CD14-positive monocyte (primary cell): ENCODE measurements at regions not wholly inside any gene's neighbourhood (a gene's known extent, or its start where the extent isn't known, plus 50 kb on each side); places are given as distances from the start of the nearest gene placed in this dataset.

ENCODE experiments used
- DNase-seq, 3 donors: peaks; one replicate each; pipeline ENCODE4 v3.0.0-alpha.2; 2011 to 2022
- H2AFZ ChIP-seq: 2 replicates; pipeline ENCODE4 v1.6.0; 2012; ENCODE audit warnings: mild to moderate bottlenecking, low read depth, low read length, inconsistent platforms; ENCODE audit not compliant: insufficient read depth, poor library complexity, severe bottlenecking
- H3K27ac ChIP-seq, 2 donors: 1 replicate in 1 of 2; 2 replicates in 1 of 2; pipeline ENCODE4 v1.5.1; 2012 to 2013; ENCODE audit warnings: low read length in 2 of 2, control low read depth in 1 of 2, inconsistent platforms in 1 of 2, low read depth in 1 of 2, mild to moderate bottlenecking in 1 of 2
- H3K27me3 ChIP-seq, 2 donors: one replicate each; pipeline versions ENCODE4 v1.6.0 to v1.6.1; 2011 to 2013; ENCODE audit warnings: low read length in 2 of 2; ENCODE audit not compliant: control insufficient read depth in 2 of 2, insufficient read depth in 2 of 2
- H3K36me3 ChIP-seq, 2 donors: replicated peaks in 1 of 2; 1 replicate in 1 of 2; 2 replicates in 1 of 2; pipeline versions ENCODE4 v1.5.1 to v1.6.1; 2012 to 2013; ENCODE audit warnings: low read length in 2 of 2, control low read depth in 1 of 2, inconsistent platforms in 1 of 2, mild to moderate bottlenecking in 1 of 2; ENCODE audit not compliant: insufficient read depth in 2 of 2, control insufficient read depth in 1 of 2
- H3K4me1 ChIP-seq, 2 donors: 1 replicate in 1 of 2; 2 replicates in 1 of 2; pipeline versions ENCODE4 v1.5.1 to v1.6.1; 2012 to 2013; ENCODE audit warnings: low read length in 2 of 2, control low read depth in 1 of 2, inconsistent platforms in 1 of 2, mild to moderate bottlenecking in 1 of 2, moderate library complexity in 1 of 2; ENCODE audit not compliant: insufficient read depth in 2 of 2, control insufficient read depth in 1 of 2
- H3K4me2 ChIP-seq: replicated peaks from 2 replicates; pipeline ENCODE3; 2012; ENCODE audit warnings: low read length, moderate library complexity, mild to moderate bottlenecking; ENCODE audit not compliant: poor library complexity, severe bottlenecking; ENCODE audit errors: extremely low read depth
- H3K4me3 ChIP-seq, 3 experiments: fragments of 200-600 bp in 1 of 3; sonication (generic) in 1 of 3; replicated peaks in 1 of 3; 1 replicate in 2 of 3; 2 replicates in 1 of 3; pipeline ENCODE4 v1.5.1; 2011 to 2013; ENCODE audit warnings: low read length in 3 of 3, mild to moderate bottlenecking in 3 of 3, control low read depth in 2 of 3, low read depth in 2 of 3, inconsistent platforms in 1 of 3, moderate library complexity in 1 of 3
- H3K79me2 ChIP-seq: 2 replicates; pipeline ENCODE4 v1.6.0; 2012; ENCODE audit warnings: mild to moderate bottlenecking, control low read depth, inconsistent platforms, low read length, moderate library complexity; ENCODE audit not compliant: insufficient read depth
- H3K9ac ChIP-seq: 2 replicates; pipeline ENCODE4 v1.6.0; 2017; ENCODE audit warnings: low read length, mild to moderate bottlenecking; ENCODE audit not compliant: insufficient read depth, poor library complexity, severe bottlenecking
- H3K9me3 ChIP-seq, 2 donors: replicated peaks in 1 of 2; 1 replicate in 1 of 2; 2 replicates in 1 of 2; pipeline versions ENCODE4 v1.5.1 to v1.6.1; 2012 to 2013; ENCODE audit warnings: low read length in 2 of 2, control low read depth in 1 of 2; ENCODE audit not compliant: control insufficient read depth in 1 of 2, insufficient read depth in 1 of 2
- H4K20me1 ChIP-seq: 2 replicates; pipeline ENCODE4 v1.6.0; 2012; ENCODE audit warnings: mild to moderate bottlenecking, low read length, control low read depth, moderate library complexity; ENCODE audit not compliant: insufficient read depth
- H3K27ac Mint-ChIP-seq, 7 donors: one replicate each; pipeline ENCODE4 v1.8.0; 2020; ENCODE audit warnings: mild to moderate bottlenecking in 7 of 7, mixed read lengths in 7 of 7, moderate library complexity in 6 of 7, inconsistent platforms in 2 of 7
- H3K27me3 Mint-ChIP-seq, 3 donors: one replicate each; pipeline ENCODE4 v1.8.0; 2021 to 2022; ENCODE audit warnings: low read depth in 3 of 3, mild to moderate bottlenecking in 3 of 3, mixed read lengths in 3 of 3, moderate library complexity in 3 of 3, inconsistent platforms in 1 of 3
- H3K36me3 Mint-ChIP-seq, 2 donors: one replicate each; pipeline ENCODE4 v1.8.0; 2020; ENCODE audit warnings: mixed read lengths in 2 of 2, inconsistent platforms in 1 of 2, mild to moderate bottlenecking in 1 of 2
- H3K4me1 Mint-ChIP-seq: one replicate; pipeline ENCODE4 v1.8.0; 2020; ENCODE audit warnings: mild to moderate bottlenecking, mixed read lengths
- H3K4me3 Mint-ChIP-seq, 2 donors: one replicate each; pipeline ENCODE4 v1.8.0; 2020; ENCODE audit warnings: mild to moderate bottlenecking in 2 of 2, mixed read lengths in 2 of 2, moderate library complexity in 1 of 2
- H3K9me3 Mint-ChIP-seq, 7 donors: one replicate each; pipeline ENCODE4 v1.8.0; 2020 to 2022; ENCODE audit warnings: mixed read lengths in 7 of 7, mild to moderate bottlenecking in 6 of 7, moderate library complexity in 6 of 7, inconsistent platforms in 2 of 7
- whole genome bisulfite sequencing: methylation state at CpG from one replicate; pipeline ENCODE4 v1.1.5; 2013; ENCODE audit warnings: missing lambda C conversion rate; ENCODE audit not compliant: insufficient coverage; 5-methylcytosine and 5-hydroxymethylcytosine counted together
- intact Hi-C, 2 donors: fragments of 100-400 bp; cut with micrococcal nuclease; formaldehyde crosslinking; loops; one replicate each; pipeline versions ENCODE4 v1.15.0 to v1.15.1; 2023
- TF ChIP-seq, protein P1 (sequence below): fragments of 200-600 bp; IDR thresholded peaks from one replicate; pipeline ENCODE4 v1.8.0; 2022; ENCODE audit warnings: antibody characterized with exemption, mild to moderate bottlenecking

DNA sequence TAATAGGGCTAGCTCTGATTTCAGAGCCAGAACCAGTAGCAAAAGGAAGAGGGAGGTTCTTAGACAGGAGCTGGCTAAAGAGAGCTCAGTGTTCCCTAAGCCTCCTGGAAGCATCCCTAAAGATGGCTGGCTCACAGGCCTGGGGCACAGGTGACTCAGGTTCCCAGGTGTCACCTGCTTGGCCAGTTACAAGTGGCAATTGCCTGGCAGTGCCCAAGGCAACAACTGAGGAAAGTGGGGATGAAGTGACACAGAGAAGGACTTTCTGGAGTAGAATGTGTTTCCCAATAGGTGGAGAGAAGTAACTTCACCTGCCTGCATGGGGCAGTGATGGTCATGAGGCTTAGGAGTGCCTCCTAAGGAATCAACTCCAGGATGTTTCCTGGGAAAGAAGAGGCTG, 66.5 kb upstream of the EEPD1 start:
- no peak overlapping the region for H3K9ac ChIP-seq
- TF ChIP-seq, protein P1, sequence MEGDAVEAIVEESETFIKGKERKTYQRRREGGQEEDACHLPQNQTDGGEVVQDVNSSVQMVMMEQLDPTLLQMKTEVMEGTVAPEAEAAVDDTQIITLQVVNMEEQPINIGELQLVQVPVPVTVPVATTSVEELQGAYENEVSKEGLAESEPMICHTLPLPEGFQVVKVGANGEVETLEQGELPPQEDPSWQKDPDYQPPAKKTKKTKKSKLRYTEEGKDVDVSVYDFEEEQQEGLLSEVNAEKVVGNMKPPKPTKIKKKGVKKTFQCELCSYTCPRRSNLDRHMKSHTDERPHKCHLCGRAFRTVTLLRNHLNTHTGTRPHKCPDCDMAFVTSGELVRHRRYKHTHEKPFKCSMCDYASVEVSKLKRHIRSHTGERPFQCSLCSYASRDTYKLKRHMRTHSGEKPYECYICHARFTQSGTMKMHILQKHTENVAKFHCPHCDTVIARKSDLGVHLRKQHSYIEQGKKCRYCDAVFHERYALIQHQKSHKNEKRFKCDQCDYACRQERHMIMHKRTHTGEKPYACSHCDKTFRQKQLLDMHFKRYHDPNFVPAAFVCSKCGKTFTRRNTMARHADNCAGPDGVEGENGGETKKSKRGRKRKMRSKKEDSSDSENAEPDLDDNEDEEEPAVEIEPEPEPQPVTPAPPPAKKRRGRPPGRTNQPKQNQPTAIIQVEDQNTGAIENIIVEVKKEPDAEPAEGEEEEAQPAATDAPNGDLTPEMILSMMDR = no peak
- no peak overlapping the region for H2AFZ ChIP-seq
- Mint-ChIP-seq H3K27me3 (peaks cover 3 to 4% (median 4%) of the 10 kb centered on the region in 3 donors), H3K9me3 (peaks cover 4 to 21% (median 13%) of the 10 kb centered on the region in 7 donors), H3K4me1 (no peaks in the 10 kb centered on the region), H3K27ac (no peak overlapping the region), H3K4me3 (no peak overlapping the region), H3K36me3 (no peaks in the 10 kb centered on the region)
- no peak for DNase-seq
- H3K9me3 ChIP-seq = peaks cover 4 to 14% of the 10 kb centered on the region in 2 donors
- H3K4me1 ChIP-seq = no peaks in the 10 kb centered on the region
- H4K20me1 ChIP-seq = no peaks in the 10 kb centered on the region
- H3K27me3 ChIP-seq = no peaks in the 10 kb centered on the region
- intact Hi-C loops = no loop called here
- H3K4me3 ChIP-seq = no peak overlapping the region
- no peak overlapping the region for H3K27ac ChIP-seq
- no peaks in the 10 kb centered on the region for H3K36me3 ChIP-seq
- H3K4me2 ChIP-seq = no peak overlapping the region
- H3K79me2 ChIP-seq = no peaks in the 10 kb centered on the region

DNA sequence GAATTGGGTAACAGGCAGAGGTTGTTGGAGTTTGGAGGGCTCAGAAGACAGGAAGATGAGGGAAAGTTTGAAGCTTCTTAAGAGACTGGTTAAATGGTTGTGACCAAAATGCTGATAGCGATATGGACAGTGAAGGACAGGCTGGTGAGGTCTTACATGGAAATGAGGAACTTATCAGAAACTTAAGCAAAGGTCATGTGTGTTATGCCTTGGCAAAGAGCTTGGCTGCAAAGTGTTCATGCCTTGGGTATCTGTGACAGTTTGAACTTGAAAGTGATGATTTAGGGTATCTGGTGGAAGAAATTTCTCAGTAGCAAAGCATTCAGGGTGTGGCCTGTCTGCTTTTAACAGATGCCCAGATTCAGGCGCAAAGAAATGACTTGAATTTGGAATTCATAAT, 64.5 kb upstream of the EEPD1 start:
- Histone ChIP-seq H3K4me2 (no peak overlapping the region), H3K36me3 (no peaks in the 10 kb centered on the region), H3K4me1 (no peaks in the 10 kb centered on the region), H3K9me3 (peaks cover 4 to 14% of the 10 kb centered on the region in 2 donors), H3K4me3 (no peak overlapping the region), H2AFZ (no peak overlapping the region), H3K27ac (no peak overlapping the region), H3K79me2 (no peaks in the 10 kb centered on the region), H4K20me1 (no peaks in the 10 kb centered on the region), H3K27me3 (no peaks in the 10 kb centered on the region), H3K9ac (no peak overlapping the region)
- intact Hi-C loops = no loop called here
- Mint-ChIP-seq H3K4me3 (no peak overlapping the region), H3K27ac (no peak overlapping the region), H3K27me3 (peaks cover 2 to 4% (median 3%) of the 10 kb centered on the region in 3 donors), H3K36me3 (no peaks in the 10 kb centered on the region), H3K9me3 (peaks cover 4 to 21% (median 13%) of the 10 kb centered on the region in 7 donors), H3K4me1 (no peaks in the 10 kb centered on the region)
- WGBS = 100% methylated on average over 2 of the region's 2 CpGs
- TF ChIP-seq, protein P1 = no peak
- no peak for DNase-seq
